Activated T-helper 1 cell treated with anti-CD3 and anti-CD28 coated beads, Interleukin-12 subunit alpha, Interleukin-12 subunit beta, Interleukin-2, Interleukin-4 antibody, amounts not matched to agents 30 ng/mL and 10 ng/mL and 1 ng/mL, durations not matched to agents 14 hours and 24 hours and 36 hours (primary cell): ENCODE measurements at regions not wholly inside any gene's neighbourhood (a gene's known extent, or its start where the extent isn't known, plus 50 kb on each side); places are given as distances from the start of the nearest gene placed in this dataset.

Experiments
- DNase-seq: peaks from one replicate; pipeline ENCODE4 v3.0.0; 2021; ENCODE audit warnings: low spot score
- H3K27ac Mint-ChIP-seq: one replicate; pipeline ENCODE4 v1.8.0; 2021; ENCODE audit warnings: mild to moderate bottlenecking, mixed read lengths
- H3K27me3 Mint-ChIP-seq: one replicate; pipeline ENCODE4 v1.8.0; 2022; ENCODE audit warnings: mild to moderate bottlenecking, moderate library complexity, mixed read lengths; ENCODE audit not compliant: insufficient read depth
- H3K36me3 Mint-ChIP-seq: one replicate; pipeline ENCODE4 v1.8.0; 2021; ENCODE audit warnings: low read depth, mixed read lengths
- H3K4me1 Mint-ChIP-seq: one replicate; pipeline ENCODE4 v1.8.0; 2021; ENCODE audit warnings: low read depth, mixed read lengths
- H3K4me3 Mint-ChIP-seq: one replicate; pipeline ENCODE4 v1.8.0; 2021; ENCODE audit warnings: mild to moderate bottlenecking, moderate library complexity, mixed read lengths
- H3K9me3 Mint-ChIP-seq: one replicate; pipeline ENCODE4 v1.8.0; 2021; ENCODE audit warnings: mixed read lengths
- intact Hi-C: fragments of 100-400 bp; cut with micrococcal nuclease; formaldehyde crosslinking; loops from one replicate; pipeline ENCODE4 v1.15.1; 2024

GRCh38 chr3:64290864-64291263 lies 65.6 kb upstream of the PRICKLE2 start:
- intact Hi-C loops = no loop called here
- H3K36me3 Mint-ChIP-seq = no peaks in the 10 kb centered on the region
- no peaks in the 10 kb centered on the region for H3K4me1 Mint-ChIP-seq
- no peak overlapping the region for H3K4me3 Mint-ChIP-seq
- H3K27ac Mint-ChIP-seq = no peak overlapping the region
- H3K27me3 Mint-ChIP-seq = no peaks in the 10 kb centered on the region
- no peak for DNase-seq
- no peaks in the 10 kb centered on the region for H3K9me3 Mint-ChIP-seq

- no peak overlapping the region for H3K27ac Mint-ChIP-seq
- H3K4me3 Mint-ChIP-seq = no peak overlapping the region
- intact Hi-C loops = no loop called here
- no peaks in the 10 kb centered on the region for H3K4me1 Mint-ChIP-seq
- no peaks in the 10 kb centered on the region for H3K36me3 Mint-ChIP-seq
- no peak for DNase-seq
- H3K27me3 Mint-ChIP-seq = no peaks in the 10 kb centered on the region
- no peaks in the 10 kb centered on the region for H3K9me3 Mint-ChIP-seq
These were observed 64.9 kb upstream of the PRICKLE2 start for GRCh38 chr3:64290161-64290560.

GRCh38 chr3:64289622-64290021 lies 64.4 kb upstream of the PRICKLE2 start:
- no peaks in the 10 kb centered on the region for H3K9me3 Mint-ChIP-seq
- no peaks in the 10 kb centered on the region for H3K27me3 Mint-ChIP-seq
- intact Hi-C loops = no loop called here
- no peaks in the 10 kb centered on the region for H3K36me3 Mint-ChIP-seq
- H3K4me3 Mint-ChIP-seq = no peak overlapping the region
- H3K4me1 Mint-ChIP-seq = no peaks in the 10 kb centered on the region
- no peak for DNase-seq
- H3K27ac Mint-ChIP-seq = no peak overlapping the region

- no peak for DNase-seq
- peaks cover 2% of the 10 kb centered on the region for H3K27me3 Mint-ChIP-seq
- H3K27ac Mint-ChIP-seq = no peak overlapping the region
- no peaks in the 10 kb centered on the region for H3K9me3 Mint-ChIP-seq
- intact Hi-C loops = no loop called here
- no peaks in the 10 kb centered on the region for H3K36me3 Mint-ChIP-seq
- no peaks in the 10 kb centered on the region for H3K4me1 Mint-ChIP-seq
- no peak overlapping the region for H3K4me3 Mint-ChIP-seq
These were observed 53.4 kb upstream of the PRICKLE2 start for GRCh38 chr3:64278625-64279024.

GRCh38 chr3:64276131-64276530 lies 50.9 kb upstream of the PRICKLE2 start:
- H3K4me3 Mint-ChIP-seq = no peak overlapping the region
- intact Hi-C loops = no loop called here
- DNase-seq = no peak
- H3K36me3 Mint-ChIP-seq = no peaks in the 10 kb centered on the region
- H3K9me3 Mint-ChIP-seq = no peaks in the 10 kb centered on the region
- peaks cover 2% of the 10 kb centered on the region for H3K27me3 Mint-ChIP-seq
- no peak overlapping the region for H3K27ac Mint-ChIP-seq
- no peaks in the 10 kb centered on the region for H3K4me1 Mint-ChIP-seq
